SK-N-SH treated with all-trans-retinoic acid at 6 μM for 48 hours (cell line): ENCODE measurements at regions not wholly inside any gene's neighbourhood (a gene's known extent, or its start where the extent isn't known, plus 50 kb on each side); places are given as distances from the start of the nearest gene placed in this dataset.

Source experiments
- ISL1 ChIP-seq: fragments of 250-450 bp; sonication (Bioruptor Pico); IDR thresholded peaks from 2 replicates; pipeline ENCODE4 v2.1.2; 2022; ENCODE audit warnings: mild to moderate bottlenecking, moderate library complexity
- SNAI2 ChIP-seq: fragments of 250-450 bp; sonication (Bioruptor Pico); IDR thresholded peaks from 2 replicates; pipeline ENCODE4 v1.5.0; 2020; ENCODE audit warnings: mild to moderate bottlenecking, moderate library complexity
- ZFP30 ChIP-seq: fragments of 450-650 bp; formaldehyde crosslinking; IDR thresholded peaks from 2 replicates; pipeline ENCODE4 v1.5.0; 2022; ENCODE audit warnings: mild to moderate bottlenecking, moderate library complexity
- ZNF8 ChIP-seq: fragments of 450-650 bp; formaldehyde crosslinking; IDR thresholded peaks from 2 replicates; pipeline ENCODE4 v1.5.0; 2020; ENCODE audit warnings: mild to moderate bottlenecking, moderate library complexity
- TF ChIP-seq, protein P1 (sequence below): fragments of 250-450 bp; sonication (Bioruptor Pico); IDR thresholded peaks from 2 replicates; pipeline ENCODE4 v1.5.1; 2020; ENCODE audit warnings: low read depth, mild to moderate bottlenecking, moderate library complexity
- TF ChIP-seq, protein P2 (sequence below): fragments of 250-450 bp; sonication (Bioruptor Pico); IDR thresholded peaks from 2 replicates; pipeline ENCODE4 v1.8.0; 2020; ENCODE audit warnings: mild to moderate bottlenecking, moderate library complexity, borderline replicate concordance

DNA sequence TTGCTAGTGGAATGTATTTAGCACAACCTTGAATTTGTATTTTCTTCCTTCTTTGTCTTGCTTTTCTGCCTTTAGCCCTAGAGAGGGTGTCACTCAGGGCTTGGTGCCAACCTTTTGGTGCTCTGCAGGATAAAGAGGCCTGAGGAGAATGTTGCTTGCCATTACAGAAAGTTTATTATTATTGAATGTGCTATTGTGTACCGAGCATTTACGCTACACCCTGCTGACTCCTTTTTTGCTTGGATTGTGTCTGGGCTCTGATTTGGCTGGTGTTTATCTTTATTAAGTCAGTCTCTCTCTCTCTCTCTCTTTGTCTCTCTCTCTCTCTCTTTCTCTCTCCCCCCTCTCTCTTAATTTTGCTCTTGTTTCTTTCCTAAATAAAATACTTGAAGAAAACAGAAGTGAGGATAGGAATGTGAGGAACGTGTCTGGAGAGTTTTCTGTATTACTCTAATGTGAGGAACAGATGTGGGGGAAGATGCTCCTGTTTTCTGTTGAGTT lies 284.4 kb upstream of the PHYHIPL start:
- TF ChIP-seq, protein P1, sequence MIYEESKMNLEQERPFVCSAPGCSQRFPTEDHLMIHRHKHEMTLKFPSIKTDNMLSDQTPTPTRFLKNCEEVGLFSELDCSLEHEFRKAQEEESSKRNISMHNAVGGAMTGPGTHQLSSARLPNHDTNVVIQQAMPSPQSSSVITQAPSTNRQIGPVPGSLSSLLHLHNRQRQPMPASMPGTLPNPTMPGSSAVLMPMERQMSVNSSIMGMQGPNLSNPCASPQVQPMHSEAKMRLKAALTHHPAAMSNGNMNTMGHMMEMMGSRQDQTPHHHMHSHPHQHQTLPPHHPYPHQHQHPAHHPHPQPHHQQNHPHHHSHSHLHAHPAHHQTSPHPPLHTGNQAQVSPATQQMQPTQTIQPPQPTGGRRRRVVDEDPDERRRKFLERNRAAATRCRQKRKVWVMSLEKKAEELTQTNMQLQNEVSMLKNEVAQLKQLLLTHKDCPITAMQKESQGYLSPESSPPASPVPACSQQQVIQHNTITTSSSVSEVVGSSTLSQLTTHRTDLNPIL (CRISPR knock-in tag) = no peak
- TF ChIP-seq, protein P2, sequence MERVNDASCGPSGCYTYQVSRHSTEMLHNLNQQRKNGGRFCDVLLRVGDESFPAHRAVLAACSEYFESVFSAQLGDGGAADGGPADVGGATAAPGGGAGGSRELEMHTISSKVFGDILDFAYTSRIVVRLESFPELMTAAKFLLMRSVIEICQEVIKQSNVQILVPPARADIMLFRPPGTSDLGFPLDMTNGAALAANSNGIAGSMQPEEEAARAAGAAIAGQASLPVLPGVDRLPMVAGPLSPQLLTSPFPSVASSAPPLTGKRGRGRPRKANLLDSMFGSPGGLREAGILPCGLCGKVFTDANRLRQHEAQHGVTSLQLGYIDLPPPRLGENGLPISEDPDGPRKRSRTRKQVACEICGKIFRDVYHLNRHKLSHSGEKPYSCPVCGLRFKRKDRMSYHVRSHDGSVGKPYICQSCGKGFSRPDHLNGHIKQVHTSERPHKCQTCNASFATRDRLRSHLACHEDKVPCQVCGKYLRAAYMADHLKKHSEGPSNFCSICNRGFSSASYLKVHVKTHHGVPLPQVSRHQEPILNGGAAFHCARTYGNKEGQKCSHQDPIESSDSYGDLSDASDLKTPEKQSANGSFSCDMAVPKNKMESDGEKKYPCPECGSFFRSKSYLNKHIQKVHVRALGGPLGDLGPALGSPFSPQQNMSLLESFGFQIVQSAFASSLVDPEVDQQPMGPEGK = no peak
- TF ChIP-seq SNAI2 (CRISPR knock-in tag) = no peak
- TF ChIP-seq ISL1 (CRISPR knock-in tag) = no peak
- TF ChIP-seq ZFP30 (CRISPR knock-in tag) = no peak
- TF ChIP-seq ZNF8 (CRISPR knock-in tag) = no peak
